Stimulated activated memory B cell treated with anti-CD40 and anti-IgM and Interleukin-4, amounts not matched to agents 10 μg/mL and 1 μg/mL and 100 μg/mL, for 72 hours (primary cell): ENCODE measurements at regions not wholly inside any gene's neighbourhood (a gene's known extent, or its start where the extent isn't known, plus 50 kb on each side); places are given as distances from the start of the nearest gene placed in this dataset.

Experiments
- ATAC-seq: fragments of 150-1000 bp; cut with Tn5 transposase; 2 replicates; pipeline ENCODE4 v1.10.0; 2021
- H3K27ac Mint-ChIP-seq: one replicate; pipeline ENCODE4 v1.8.0; 2022; ENCODE audit warnings: mild to moderate bottlenecking, mixed read lengths
- H3K27me3 Mint-ChIP-seq: one replicate; pipeline ENCODE4 v1.8.0; 2022; ENCODE audit warnings: mixed read lengths
- H3K36me3 Mint-ChIP-seq: one replicate; pipeline ENCODE4 v1.8.0; 2022; ENCODE audit warnings: mixed read lengths
- H3K4me1 Mint-ChIP-seq: one replicate; pipeline ENCODE4 v1.8.0; 2022; ENCODE audit warnings: mixed read lengths
- H3K4me3 Mint-ChIP-seq: one replicate; pipeline ENCODE4 v1.8.0; 2022; ENCODE audit warnings: mild to moderate bottlenecking, moderate library complexity, mixed read lengths
- H3K9me3 Mint-ChIP-seq: one replicate; pipeline ENCODE4 v1.8.0; 2022; ENCODE audit warnings: mixed read lengths

DNA sequence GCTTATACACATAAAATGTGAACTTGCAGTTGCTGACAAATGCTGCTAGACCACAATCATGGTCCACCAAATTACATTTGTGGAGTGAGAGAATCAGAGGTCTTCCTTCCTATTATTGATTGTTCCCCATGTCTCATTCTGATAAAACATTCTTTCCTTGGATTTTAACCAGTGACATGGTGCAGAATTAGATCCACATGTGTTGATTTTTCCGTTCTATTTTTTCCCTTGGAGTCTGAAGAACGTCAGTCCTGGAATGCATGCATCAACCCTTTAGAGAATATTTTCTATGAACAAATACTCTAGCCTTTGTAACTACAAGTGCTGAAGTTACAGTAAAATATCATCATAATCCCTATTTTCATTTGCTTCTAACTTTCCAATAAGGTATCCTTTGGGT, 170.7 kb upstream of the SPRY4 start:
- Mint-ChIP-seq H3K27me3 (peaks cover 8% of the 10 kb centered on the region), H3K9me3 (peaks cover 4% of the 10 kb centered on the region), H3K36me3 (no peaks in the 10 kb centered on the region), H3K27ac (no peak overlapping the region), H3K4me3 (no peak overlapping the region), H3K4me1 (no peaks in the 10 kb centered on the region)
- no peak for ATAC-seq

- H3K4me3 Mint-ChIP-seq: no peak overlapping the region
- H3K27ac Mint-ChIP-seq: no peak overlapping the region
- H3K27me3 Mint-ChIP-seq: no peaks in the 10 kb centered on the region
- no peaks in the 10 kb centered on the region for H3K4me1 Mint-ChIP-seq
- no peak for ATAC-seq
- H3K36me3 Mint-ChIP-seq: no peaks in the 10 kb centered on the region
- H3K9me3 Mint-ChIP-seq: peaks cover 4% of the 10 kb centered on the region
Measured at GRCh38 chr5:142493875-142494518, 169.2 kb upstream of the SPRY4 start.

GRCh38 chr5:142492781-142493281, 168.0 kb upstream of the SPRY4 start:
- no peak for ATAC-seq
- Mint-ChIP-seq H3K4me1 (no peaks in the 10 kb centered on the region), H3K9me3 (peaks cover under 1% of the 10 kb centered on the region), H3K36me3 (no peaks in the 10 kb centered on the region), H3K27me3 (no peaks in the 10 kb centered on the region), H3K27ac (no peak overlapping the region), H3K4me3 (no peak overlapping the region)

GRCh38 chr5:142491679-142492078, 166.9 kb upstream of the SPRY4 start:
- no peaks in the 10 kb centered on the region for H3K4me1 Mint-ChIP-seq
- no peak overlapping the region for H3K27ac Mint-ChIP-seq
- H3K36me3 Mint-ChIP-seq: no peaks in the 10 kb centered on the region
- no peak overlapping the region for H3K4me3 Mint-ChIP-seq
- no peaks in the 10 kb centered on the region for H3K9me3 Mint-ChIP-seq
- H3K27me3 Mint-ChIP-seq: peaks cover 3% of the 10 kb centered on the region
- no peak for ATAC-seq

- H3K4me3 Mint-ChIP-seq: no peak overlapping the region
- H3K4me1 Mint-ChIP-seq: no peaks in the 10 kb centered on the region
- peaks cover 3% of the 10 kb centered on the region for H3K9me3 Mint-ChIP-seq
- no peak for ATAC-seq
- H3K27ac Mint-ChIP-seq: no peak overlapping the region
- H3K27me3 Mint-ChIP-seq: peaks cover 7% of the 10 kb centered on the region
- no peaks in the 10 kb centered on the region for H3K36me3 Mint-ChIP-seq
Measured at GRCh38 chr5:142491270-142491669, 166.4 kb upstream of the SPRY4 start.

GRCh38 chr5:142486581-142486980, 161.8 kb upstream of the SPRY4 start:
- Mint-ChIP-seq H3K36me3 (no peaks in the 10 kb centered on the region), H3K4me3 (no peak overlapping the region), H3K9me3 (peaks cover 8% of the 10 kb centered on the region), H3K27me3 (peaks cover 20% of the 10 kb centered on the region), H3K27ac (no peak overlapping the region), H3K4me1 (no peaks in the 10 kb centered on the region)
- no peak for ATAC-seq

- ATAC-seq: no peak
- H3K36me3 Mint-ChIP-seq: no peaks in the 10 kb centered on the region
- peaks cover 8% of the 10 kb centered on the region for H3K9me3 Mint-ChIP-seq
- no peak overlapping the region for H3K27ac Mint-ChIP-seq
- peaks cover 20% of the 10 kb centered on the region for H3K27me3 Mint-ChIP-seq
- H3K4me3 Mint-ChIP-seq: no peak overlapping the region
- no peaks in the 10 kb centered on the region for H3K4me1 Mint-ChIP-seq
Measured at GRCh38 chr5:142486020-142486419, 161.2 kb upstream of the SPRY4 start.

DNA sequence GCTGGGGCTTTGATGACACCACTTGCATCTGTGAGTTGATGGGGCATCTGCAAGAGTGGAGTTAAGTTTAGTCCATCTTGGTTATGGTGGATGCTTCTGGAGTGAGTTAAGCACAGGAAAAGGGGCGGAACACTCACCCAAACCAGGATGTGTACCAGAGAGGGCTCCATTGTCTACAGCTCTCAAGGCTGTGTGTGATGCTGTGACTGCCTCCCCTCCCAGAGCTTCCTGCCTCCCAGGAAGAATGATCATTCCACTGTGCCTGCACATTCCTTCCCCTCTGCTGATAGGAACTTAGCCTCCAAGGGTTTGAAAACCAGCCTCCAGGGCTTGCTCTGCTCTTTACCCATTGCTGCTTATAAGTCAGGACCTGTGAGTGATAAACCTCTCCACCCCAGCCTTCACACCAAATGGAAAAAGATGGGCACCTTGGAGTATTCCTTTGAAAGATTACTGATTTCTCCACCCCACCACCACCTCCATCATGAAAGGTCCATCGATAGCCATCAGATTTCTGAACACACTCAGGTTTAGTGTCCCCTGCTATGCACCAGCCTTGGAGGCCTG, 160.1 kb upstream of the SPRY4 start:
- peaks cover 23% of the 10 kb centered on the region for H3K27me3 Mint-ChIP-seq

DNA sequence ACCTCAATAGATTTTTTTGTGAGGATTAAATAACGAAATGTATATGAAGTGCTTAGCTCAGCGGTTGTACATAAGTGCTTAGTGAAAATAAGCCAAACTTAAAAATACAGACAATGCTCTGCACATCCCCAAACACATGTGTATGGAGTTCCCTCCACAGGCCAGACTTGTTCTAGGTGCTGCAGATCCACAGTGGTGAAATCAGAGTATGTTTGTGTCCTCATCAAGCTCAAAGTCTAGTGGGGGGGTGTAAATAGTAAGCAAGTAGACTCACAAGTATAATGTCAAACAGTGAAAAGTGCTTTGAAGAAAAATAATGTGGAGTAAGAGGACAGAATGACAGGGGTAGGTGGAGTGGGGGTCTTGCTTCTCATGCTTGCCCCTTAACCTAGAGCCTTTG, 157.4 kb upstream of the SPRY4 start:
- Mint-ChIP-seq H3K36me3 (no peaks in the 10 kb centered on the region), H3K4me1 (no peaks in the 10 kb centered on the region), H3K4me3 (no peak overlapping the region), H3K9me3 (peaks cover 18% of the 10 kb centered on the region), H3K27me3 (peaks cover 34% of the 10 kb centered on the region), H3K27ac (no peak overlapping the region)
- no peak for ATAC-seq

More for the DNA sequence above, 160.1 kb upstream of the SPRY4 start:
- no peak for ATAC-seq
- no peaks in the 10 kb centered on the region for H3K36me3 Mint-ChIP-seq
- H3K4me3 Mint-ChIP-seq: no peak overlapping the region
- H3K27ac Mint-ChIP-seq: no peak overlapping the region
- no peaks in the 10 kb centered on the region for H3K4me1 Mint-ChIP-seq
- peaks cover 10% of the 10 kb centered on the region for H3K9me3 Mint-ChIP-seq

DNA sequence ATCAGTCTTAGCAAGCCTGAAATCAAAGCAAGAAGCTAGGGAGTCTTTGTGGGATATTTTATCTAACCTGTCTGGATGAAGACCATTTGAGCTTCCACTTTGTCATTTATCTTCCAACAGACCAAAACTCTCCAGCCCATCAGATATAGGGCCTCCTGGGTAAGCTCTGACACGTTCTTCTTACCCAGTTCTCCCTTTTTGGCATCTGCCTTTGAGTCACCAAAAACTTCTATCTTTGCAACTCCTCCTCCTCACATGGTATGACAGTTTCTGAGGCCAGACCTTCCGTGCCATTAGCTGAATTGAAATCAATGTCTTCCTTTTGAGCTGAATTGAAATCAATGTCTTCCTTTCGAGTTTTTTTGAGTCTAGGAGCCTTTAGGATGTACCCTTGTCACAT, 156.6 kb upstream of the SPRY4 start:
- peaks cover 16% of the 10 kb centered on the region for H3K9me3 Mint-ChIP-seq
- ATAC-seq: peak; percentile 53
- H3K27me3 Mint-ChIP-seq: peaks cover 28% of the 10 kb centered on the region
- H3K4me1 Mint-ChIP-seq: no peaks in the 10 kb centered on the region
- no peak overlapping the region for H3K4me3 Mint-ChIP-seq
- H3K27ac Mint-ChIP-seq: no peak overlapping the region
- H3K36me3 Mint-ChIP-seq: no peaks in the 10 kb centered on the region

DNA sequence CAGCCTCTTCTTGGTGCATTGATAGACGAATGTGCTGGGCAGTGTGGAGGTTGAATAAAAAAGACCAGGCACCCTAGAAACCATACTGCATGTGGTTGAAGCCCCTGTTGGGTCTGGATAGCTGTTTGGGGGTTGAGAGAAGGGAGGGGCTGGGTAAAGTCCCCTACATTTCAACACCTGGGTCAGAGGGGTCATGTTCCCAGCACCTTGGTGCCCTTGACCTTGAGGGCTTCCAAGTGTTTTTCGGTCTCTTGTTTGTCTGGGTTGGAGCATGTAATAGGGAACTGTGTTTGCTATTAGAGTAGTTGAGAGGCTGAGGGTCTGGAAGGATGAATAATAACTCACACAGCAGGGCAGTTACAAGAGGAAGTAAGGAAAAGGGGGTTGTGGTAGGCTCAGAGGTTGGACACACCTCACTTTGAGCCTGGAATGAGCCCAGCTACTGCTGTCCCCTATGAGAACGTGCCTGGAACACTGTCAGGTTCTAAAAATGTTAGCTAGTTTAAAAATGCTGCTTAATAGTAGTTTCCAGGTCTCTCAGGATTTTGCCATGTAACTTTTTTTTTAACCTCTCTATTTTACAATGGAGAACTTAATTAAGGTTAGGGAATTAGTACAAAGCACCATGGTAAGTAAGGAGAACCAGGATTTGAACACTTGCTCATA, 155.2 kb upstream of the SPRY4 start:
- H3K4me1 Mint-ChIP-seq: no peaks in the 10 kb centered on the region
- H3K36me3 Mint-ChIP-seq: no peaks in the 10 kb centered on the region
- no peak overlapping the region for H3K4me3 Mint-ChIP-seq

GRCh38 chr5:142479150-142479549, 154.3 kb upstream of the SPRY4 start:
- no peak overlapping the region for H3K27ac Mint-ChIP-seq
- peaks cover 9% of the 10 kb centered on the region for H3K9me3 Mint-ChIP-seq
- H3K27me3 Mint-ChIP-seq: peaks cover 23% of the 10 kb centered on the region
- H3K4me3 Mint-ChIP-seq: no peak overlapping the region
- H3K4me1 Mint-ChIP-seq: no peaks in the 10 kb centered on the region
- H3K36me3 Mint-ChIP-seq: no peaks in the 10 kb centered on the region
- ATAC-seq: no peak

More for the DNA sequence above, 155.2 kb upstream of the SPRY4 start:
- Mint-ChIP-seq H3K27me3 (peaks cover 17% of the 10 kb centered on the region), H3K9me3 (peaks cover 9% of the 10 kb centered on the region), H3K27ac (no peak overlapping the region)
- no peak for ATAC-seq

- Mint-ChIP-seq H3K36me3 (no peaks in the 10 kb centered on the region), H3K27ac (no peak overlapping the region), H3K4me1 (no peaks in the 10 kb centered on the region), H3K9me3 (peaks cover 9% of the 10 kb centered on the region), H3K27me3 (peaks cover 23% of the 10 kb centered on the region), H3K4me3 (no peak overlapping the region)
- ATAC-seq: no peak
Measured at GRCh38 chr5:142478113-142478512, 153.3 kb upstream of the SPRY4 start.

DNA sequence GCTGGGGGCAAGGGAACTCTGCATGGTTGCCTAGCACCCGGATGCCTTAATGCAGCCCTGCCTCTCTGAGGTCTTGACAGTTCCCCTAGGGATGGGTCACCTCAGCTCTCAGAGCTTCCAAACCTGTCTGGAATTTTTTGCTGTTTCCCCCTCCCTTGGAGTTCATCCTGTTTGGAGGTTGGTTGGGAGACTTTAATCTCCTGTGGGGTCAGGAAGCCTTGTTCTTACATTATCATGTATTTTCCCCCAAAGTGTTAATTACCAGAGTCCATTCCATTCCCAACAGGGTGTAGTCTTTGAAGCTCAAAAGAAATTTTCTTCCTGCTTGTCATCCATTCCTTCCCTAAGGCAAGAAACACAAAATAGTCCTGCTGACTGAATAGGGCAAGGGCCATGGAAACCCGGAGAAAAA, 150.3 kb upstream of the SPRY4 start:
- Mint-ChIP-seq H3K4me1 (no peaks in the 10 kb centered on the region), H3K27ac (no peak overlapping the region), H3K4me3 (no peak overlapping the region), H3K27me3 (peaks cover 22% of the 10 kb centered on the region), H3K9me3 (peaks cover 9% of the 10 kb centered on the region), H3K36me3 (no peaks in the 10 kb centered on the region)
- ATAC-seq: no peak

DNA sequence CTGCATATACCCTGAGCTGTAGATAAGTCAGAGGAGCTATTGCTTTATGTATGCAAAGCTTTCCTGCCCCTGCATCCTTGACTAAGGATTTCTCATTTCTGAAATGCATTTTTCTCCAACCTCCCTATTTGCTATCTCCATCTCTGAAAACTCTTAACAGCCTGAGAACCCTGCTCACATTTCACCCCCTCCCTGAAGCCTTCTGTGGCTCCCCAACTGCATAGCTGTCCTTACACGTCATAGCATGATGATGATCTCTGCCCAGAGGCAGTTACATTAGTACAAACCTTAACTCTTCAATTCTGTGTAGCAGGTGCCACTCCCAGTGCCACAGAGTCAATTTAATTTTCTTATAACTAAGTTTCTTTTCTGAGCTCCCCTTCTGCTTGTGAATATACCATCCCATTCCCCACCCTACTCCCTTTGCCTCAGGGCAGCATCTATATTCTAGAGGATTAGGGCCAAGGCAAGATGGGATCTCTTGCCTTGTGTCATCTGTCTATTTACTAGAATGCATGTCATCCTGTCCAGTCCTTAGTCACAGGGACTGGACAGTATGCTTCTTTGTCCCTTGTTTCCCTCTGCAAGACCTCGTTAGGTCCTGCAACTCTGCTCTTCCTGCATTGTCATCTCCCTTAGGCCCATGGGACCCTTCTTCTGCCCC, 149.7 kb upstream of the SPRY4 start:
- Mint-ChIP-seq H3K27ac (no peak overlapping the region), H3K27me3 (peaks cover 17% of the 10 kb centered on the region), H3K4me1 (no peaks in the 10 kb centered on the region), H3K9me3 (peaks cover 6% of the 10 kb centered on the region), H3K4me3 (no peak overlapping the region), H3K36me3 (no peaks in the 10 kb centered on the region)
- ATAC-seq: no peak
